Skin of body (tissue), 1 donor: ENCODE measurements at regions not wholly inside any gene's neighbourhood (a gene's known extent, or its start where the extent isn't known, plus 50 kb on each side); places are given as distances from the start of the nearest gene placed in this dataset.

Experiments
- DNase-seq: peaks from one replicate; lab custom pipeline; 2025; lab: John Stamatoyannopoulos, UW

- DNase-seq: peak; percentile 48
Measured at GRCh38 chr3:184659797-184660301, 52.0 kb downstream of the MAGEF1 start.

GRCh38 chr3:184658223-184658928, 53.5 kb downstream of the MAGEF1 start:
- no peak for DNase-seq

DNA sequence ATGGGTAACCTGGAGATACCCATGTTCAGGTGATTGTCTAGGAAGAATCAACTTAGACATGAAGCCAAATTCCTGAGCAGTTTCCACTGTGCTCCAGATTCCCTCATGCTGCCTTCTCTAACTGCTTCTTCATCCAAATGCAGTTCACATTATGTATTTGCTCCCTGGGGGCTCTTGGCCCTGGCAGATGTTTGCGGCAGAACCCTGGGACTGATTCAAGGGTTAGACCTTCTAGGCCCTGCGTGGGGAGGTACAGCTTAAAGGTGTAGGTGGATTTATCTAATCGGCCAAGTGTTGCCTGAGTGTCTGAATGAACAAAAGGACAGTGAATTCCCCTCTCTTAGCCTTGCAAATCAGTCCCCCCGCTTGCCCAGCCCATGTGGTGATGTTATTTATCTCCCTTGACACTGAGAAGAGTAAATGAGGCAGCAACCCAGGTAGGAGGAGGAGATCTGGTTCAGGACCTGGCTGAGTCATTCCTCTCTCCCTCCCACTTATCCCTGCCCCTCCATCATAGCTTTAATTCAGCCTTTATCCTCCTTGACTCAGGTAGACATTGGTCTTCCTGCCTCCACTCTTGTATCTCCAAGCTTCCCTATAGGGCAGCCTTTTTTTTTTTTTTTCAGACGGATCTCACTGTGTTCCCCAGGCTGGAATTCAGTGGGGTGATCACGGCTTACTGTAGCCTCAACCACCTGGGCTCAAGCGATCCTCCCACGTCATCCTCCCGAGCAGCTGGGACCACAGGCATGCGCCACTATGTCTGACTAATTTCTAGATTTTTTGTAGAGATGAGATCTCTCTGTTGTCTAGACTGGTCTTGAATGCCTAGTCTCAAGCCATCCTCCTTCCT, 54.8 kb downstream of the MAGEF1 start:
- peak; percentile 91 for DNase-seq

DNA sequence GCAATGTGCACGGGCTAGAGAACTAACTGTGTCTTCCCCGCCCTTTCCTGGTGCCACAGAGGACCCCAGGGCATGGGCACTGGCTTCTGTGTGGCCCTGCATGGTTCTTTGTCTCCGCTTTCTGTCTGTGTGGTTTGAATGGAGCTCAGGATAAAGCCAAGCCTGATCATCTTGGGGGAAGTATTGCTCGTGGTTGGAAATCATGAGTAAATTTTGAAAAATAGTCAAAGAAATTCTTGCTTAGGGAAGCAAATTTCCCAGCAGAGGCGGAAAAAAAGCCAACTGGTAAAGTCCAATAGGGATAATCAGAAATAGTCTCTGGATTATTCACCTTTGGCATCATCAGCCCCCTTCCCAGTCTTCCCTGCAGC, 55.4 kb downstream of the MAGEF1 start:
- peak; percentile 91 for DNase-seq

- DNase-seq: no peak
Measured at GRCh38 chr3:184655597-184655996, 56.3 kb downstream of the MAGEF1 start.

- DNase-seq: no peak
Measured at GRCh38 chr3:184654375-184654774, 57.5 kb downstream of the MAGEF1 start.

DNA sequence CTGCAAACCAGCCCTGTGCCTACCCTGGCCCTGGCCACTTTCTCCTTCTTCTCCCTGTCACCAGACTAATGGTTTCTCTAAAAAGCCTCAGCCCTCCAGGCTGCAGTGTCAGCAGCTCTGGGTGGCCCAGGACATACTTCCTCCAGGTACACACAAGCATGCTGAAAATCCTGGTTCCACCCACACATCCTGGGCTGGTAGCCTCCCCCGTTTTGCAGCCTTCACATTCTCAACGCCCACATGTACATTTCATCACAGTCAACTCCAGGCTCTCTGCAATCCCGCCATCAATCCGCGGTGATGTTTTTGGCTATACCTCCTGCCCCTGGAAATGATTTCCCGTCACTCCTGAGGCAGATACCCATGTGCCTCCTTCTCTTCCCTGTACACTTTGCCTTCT, 59.4 kb downstream of the MAGEF1 start:
- DNase-seq: no peak

GRCh38 chr3:184651904-184652303, 60.0 kb downstream of the MAGEF1 start:
- DNase-seq: no peak

DNA sequence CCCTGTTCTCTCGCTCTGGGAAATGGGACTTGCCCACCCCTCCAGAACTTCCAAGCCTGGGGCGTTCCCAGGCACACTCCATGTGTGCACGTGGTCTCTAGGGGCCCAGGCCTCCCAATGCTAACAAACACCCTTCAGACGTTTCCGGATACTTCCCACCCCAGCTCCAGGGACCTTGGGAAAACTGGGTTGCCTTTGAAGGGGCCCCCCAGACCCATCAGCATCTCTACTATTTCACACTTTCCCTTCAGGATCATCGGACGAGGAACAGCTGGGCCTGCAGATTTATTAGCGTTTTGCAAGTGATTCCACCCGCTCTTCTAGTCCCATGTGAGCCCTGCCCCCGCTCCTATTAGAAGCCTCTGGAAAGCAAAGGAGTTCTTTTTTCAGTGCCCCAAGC, 63.2 kb downstream of the MAGEF1 start:
- DNase-seq: peak; percentile 80

- no peak for DNase-seq
Measured at GRCh38 chr3:184647405-184647936, 64.4 kb downstream of the MAGEF1 start.

DNA sequence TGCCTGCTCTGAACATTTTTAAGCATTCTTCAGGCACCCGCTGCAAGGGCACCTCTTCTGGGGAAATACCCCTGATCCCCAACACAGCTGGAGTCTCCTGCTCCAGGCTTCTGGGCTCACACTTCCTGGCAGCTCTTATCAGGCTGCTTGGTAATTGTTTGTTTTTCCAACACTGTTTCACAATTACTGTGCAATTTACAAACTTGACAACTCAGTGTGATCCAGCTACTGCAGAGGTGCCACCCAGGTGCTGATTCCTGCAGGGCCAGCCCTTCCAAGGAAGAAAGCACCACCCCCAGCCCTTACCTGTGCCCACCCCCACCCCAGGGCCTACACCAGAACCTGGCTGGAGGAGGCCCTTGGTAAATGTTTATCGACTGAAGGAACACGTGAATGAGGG, 66.5 kb downstream of the MAGEF1 start:
- DNase-seq: peak; percentile 9

GRCh38 chr3:184643442-184643841, 68.4 kb downstream of the MAGEF1 start:
- no peak for DNase-seq

GRCh38 chr3:184642631-184643285, 69.1 kb downstream of the MAGEF1 start:
- DNase-seq: peak; percentile 40

DNA sequence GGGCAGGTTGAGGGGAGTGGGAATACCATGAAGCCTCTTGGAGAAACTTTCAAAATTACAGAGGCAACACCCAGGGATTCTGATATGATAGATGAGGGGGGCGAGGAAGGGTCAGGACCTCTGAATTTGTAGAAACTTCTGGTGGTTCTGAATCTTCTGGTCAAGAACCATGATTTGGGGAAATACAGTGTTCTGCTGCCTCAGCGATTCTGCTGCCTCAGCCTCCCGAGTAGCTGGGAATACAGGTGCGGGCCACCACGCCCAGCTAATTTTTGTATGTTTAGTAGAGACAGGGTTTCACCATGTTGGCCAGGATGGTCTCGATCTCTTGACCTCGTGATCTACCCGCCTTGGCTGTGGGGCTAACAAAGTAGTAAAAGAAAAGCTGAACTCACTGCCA, 70.4 kb downstream of the MAGEF1 start:
- DNase-seq: no peak

GRCh38 chr3:184639351-184639750, 72.5 kb downstream of the MAGEF1 start:
- DNase-seq: no peak

DNA sequence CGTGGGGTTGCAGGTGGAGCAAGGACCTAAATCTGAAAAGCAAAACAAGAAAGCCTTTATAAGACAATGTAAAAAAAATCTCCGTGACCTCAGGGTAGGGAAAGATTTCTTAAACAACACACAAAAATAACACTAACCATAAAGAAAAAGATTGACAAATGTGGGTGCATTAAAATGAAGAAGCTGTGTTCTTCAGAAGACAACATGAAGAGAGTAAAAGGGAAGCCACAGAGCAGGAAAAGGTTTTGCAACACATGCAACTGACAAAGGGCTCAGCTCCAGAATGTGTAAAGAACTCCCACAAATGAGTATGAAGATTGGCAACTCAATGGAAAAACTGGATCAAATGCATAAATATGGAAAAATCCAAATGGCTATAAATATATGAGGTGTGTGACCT, 74.2 kb downstream of the MAGEF1 start:
- DNase-seq: no peak

GRCh38 chr3:184636741-184637316, 75.0 kb downstream of the MAGEF1 start:
- no peak for DNase-seq

DNA sequence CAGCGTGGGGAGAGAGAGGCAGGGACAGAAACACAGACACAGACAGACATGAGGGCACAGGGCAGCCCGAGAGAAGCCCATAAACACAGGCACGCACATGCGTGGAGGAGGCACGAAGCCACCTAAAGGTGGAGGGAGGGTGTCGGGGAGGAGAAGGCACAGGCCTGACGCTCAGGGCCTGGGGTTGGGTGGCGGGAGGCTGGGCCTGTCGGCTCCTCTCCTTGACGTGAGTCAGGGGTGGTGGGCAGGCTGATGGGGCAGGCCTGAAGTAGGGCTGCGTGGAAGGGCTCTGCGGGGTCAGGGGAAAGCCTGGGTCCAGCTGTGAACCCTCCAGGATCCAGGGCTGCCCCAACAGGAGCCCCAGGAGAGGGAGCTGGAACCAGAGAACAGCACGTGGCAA, 74.2 kb downstream of the EPHB3 start:
- DNase-seq: no peak

GRCh38 chr3:184635126-184635525, 73.5 kb downstream of the EPHB3 start:
- no peak for DNase-seq

DNA sequence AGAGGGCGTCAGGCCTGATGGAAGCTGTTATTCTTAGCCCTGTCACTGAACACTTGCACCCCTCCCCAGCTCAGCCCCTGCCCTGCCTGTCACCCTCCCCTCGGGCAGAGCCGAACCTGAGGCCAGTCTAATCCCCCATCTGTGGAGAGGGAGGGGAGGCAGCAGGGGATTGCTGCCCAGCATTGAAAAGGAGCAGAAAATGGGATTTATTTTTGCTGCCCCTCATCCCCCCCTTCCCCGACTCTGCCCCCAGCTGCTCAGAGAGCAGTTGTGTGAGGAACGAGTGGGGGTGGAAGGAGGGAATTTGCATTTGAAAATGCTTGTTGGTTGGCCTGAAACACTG, 71.6 kb downstream of the EPHB3 start:
- DNase-seq: no peak

DNA sequence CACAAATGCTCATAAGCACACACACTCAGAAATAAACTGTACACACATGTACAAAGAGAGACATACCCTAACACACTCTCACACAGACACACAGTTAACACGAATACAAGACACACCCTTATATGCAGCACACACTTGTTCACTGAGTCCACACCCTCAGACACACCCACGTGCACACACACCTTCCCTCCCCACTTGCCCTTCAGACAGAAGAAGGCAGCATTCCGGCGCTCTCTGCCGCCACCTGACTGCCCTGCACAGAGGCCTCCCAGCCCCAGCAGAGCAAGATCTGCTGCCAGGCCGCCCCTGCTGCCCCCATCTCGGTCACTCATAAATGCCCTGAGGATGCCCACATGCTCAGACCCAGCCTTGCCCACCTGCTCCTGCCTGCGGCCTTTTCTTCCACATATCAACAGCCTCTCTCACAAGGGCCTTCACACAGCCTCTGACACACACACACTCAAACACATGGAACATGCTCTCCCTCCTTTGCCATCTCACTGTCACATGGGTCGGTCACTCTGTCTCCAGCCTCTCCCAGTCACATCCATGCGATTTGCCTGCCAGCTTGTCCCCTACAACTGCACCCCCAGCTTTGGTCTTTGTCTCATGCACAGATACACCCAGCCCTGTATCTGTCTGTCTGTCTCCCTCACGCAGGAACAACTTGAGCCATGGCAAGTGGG, 71.1 kb downstream of the EPHB3 start:
- DNase-seq: no peak
